ENCODE measurements at regions not wholly inside any gene's neighbourhood (a gene's known extent, or its start where the extent isn't known, plus 50 kb on each side); places are given as distances from the start of the nearest gene placed in this dataset.

DNA sequence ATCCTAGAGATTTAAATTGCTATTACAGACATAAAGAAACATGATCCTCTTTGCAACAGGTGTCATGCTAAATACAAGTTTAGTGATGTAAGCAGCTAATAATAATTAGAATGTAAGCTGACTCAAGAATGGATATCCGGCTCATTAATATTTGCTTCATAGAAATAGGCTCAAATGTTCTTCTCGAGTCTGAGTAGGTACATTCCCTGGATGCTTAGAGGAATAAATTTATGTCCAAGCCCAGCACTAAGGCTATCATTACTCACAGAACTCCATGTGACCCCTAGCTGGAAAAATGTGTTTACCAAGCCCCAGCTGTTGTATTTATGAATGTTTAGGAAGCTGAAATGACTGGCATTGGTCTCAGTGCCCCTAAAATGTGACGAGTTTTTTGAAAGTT, 87.6 kb upstream of the TSPAN7 start:
- H3K4me1 ChIP-seq (ENCODE audit: control insufficient read depth, extremely low read depth, insufficient read depth, low read length), result no peaks in the 10 kb centered on the region
- no peaks in the 10 kb centered on the region for H3K9me1 ChIP-seq (replicated peaks; ENCODE audit: control insufficient read depth, extremely low read depth, insufficient read depth, low read length)
- H3K79me2 ChIP-seq (ENCODE audit: control insufficient read depth, insufficient read depth, low read length), result no peaks in the 10 kb centered on the region
- POLR2A ChIA-PET, result no interaction called here
- H2AFZ ChIP-seq (ENCODE audit: low read depth, low read length), result no peak overlapping the region
- H4K20me1 ChIP-seq (replicated peaks; ENCODE audit: control insufficient read depth, extremely low read depth, insufficient read depth, low read length), result no peaks in the 10 kb centered on the region
- H3K36me3 ChIP-seq (ENCODE audit: control insufficient read depth in 2 of 2, extremely low read depth in 1 of 2, insufficient read depth in 2 of 2, low read length in 2 of 2), result no peaks in the 10 kb centered on the region
- no peaks in the 10 kb centered on the region for H3K27me3 ChIP-seq (ENCODE audit: control insufficient read depth in 2 of 2, insufficient read depth in 2 of 2, low read length in 2 of 2)
- no peak overlapping the region for H3K4me2 ChIP-seq (ENCODE audit: insufficient read depth, low read length)
- dilution Hi-C loops (cut with MboI; ENCODE audit: extremely low pct_ligation_motif_present, low sequenced_read_pairs), result no loop called here
- CTCF ChIA-PET, result no interaction called here
- TF ChIP-seq JUN (IDR thresholded peaks at IDR 0.05; ENCODE audit: borderline replicate concordance, insufficient read depth, insufficient read length, low read depth) (no peak), POLR2AphosphoS5 (IDR thresholded peaks at IDR 0.05; ENCODE audit: insufficient read depth, low read depth, low read length) (no peak), CTCF (IDR thresholded peaks at IDR 0.05; ENCODE audit: extremely low read depth in 1 of 2, insufficient read depth in 1 of 2, low read depth in 1 of 2, low read length in 2 of 2) (no peak), POLR2A (IDR thresholded peaks at IDR 0.05; ENCODE audit: low read depth, low read length) (no peak), FOS (IDR thresholded peaks at IDR 0.05; ENCODE audit: borderline replicate concordance, insufficient read depth, low read length) (no peak), EZH2 (IDR thresholded peaks at IDR 0.05; ENCODE audit: borderline replicate concordance, low read depth, low read length, severe bottlenecking) (no peak), MYC (IDR thresholded peaks at IDR 0.05; ENCODE audit: low read depth, low read length) (no peak), MAX (IDR thresholded peaks at IDR 0.05; ENCODE audit: insufficient read depth, insufficient read length) (no peak), GATA2 (IDR thresholded peaks at IDR 0.05; ENCODE audit: insufficient read depth, insufficient read length, low read depth, low read length) (no peak)
- BruUV-seq (replicated peaks), result no TSS peak
- H3K9ac ChIP-seq (replicated peaks; ENCODE audit: extremely low read depth, insufficient read depth, low read length), result no peak overlapping the region
- H3K9me3 ChIP-seq (replicated peaks; ENCODE audit: control insufficient read depth, insufficient read depth, low read length), result no peaks in the 10 kb centered on the region
- DNase-seq (ENCODE audit: low read depth, low spot score), result no peak
- FAIRE-seq, result no peak
- intact Hi-C loops (cut with micrococcal nuclease), result no loop called here
- H3K27ac ChIP-seq (ENCODE audit: insufficient read depth, low read depth, low read length), result no peak overlapping the region
- no peak overlapping the region for H3K4me3 ChIP-seq (replicated peaks in 1 of 3; ENCODE audit: insufficient read depth in 1 of 3, low read depth in 1 of 3, low read length in 3 of 3)
